ENCODE measurements at regions not wholly inside any gene's neighbourhood (a gene's known extent, or its start where the extent isn't known, plus 50 kb on each side); places are given as distances from the start of the nearest gene placed in this dataset.
A peak's percentile ranks its signal among the peaks of the same experiment; 100 is the strongest.
"Not testable (repeated sequence)": the region's sequence is repeated elsewhere in the genome, so short reads cannot be mapped to it uniquely, and the experiment has no call there.

DNA sequence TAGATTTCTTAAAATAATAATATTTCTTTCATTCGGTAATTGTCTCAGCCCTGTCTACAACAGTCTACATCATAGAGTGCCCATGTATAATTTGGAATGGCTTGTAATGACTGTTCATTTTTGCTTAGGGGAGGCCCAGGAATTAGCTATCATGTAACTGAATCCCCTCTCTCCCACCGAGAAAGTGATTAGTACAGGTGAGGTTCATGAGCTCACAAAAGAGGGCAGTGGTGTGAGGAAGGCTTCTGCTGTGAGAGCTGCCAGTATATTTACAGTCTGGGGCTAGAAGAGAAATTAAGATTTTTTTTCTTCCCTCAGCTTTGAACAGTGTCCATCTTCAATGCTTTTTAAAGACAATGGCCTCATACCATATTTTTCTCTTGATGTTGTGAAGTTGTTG, 340.7 kb downstream of the ADGRL2 start:
- H3K36me3 Mint-ChIP-seq, result peaks cover 2% of the 10 kb centered on the region
- Histone ChIP-seq H3F3A (ENCODE audit: low read depth) (no peaks in the 10 kb centered on the region), H3K4me1 (no peaks in the 10 kb centered on the region), H3K4me3 (no peak overlapping the region), H3K79me2 (ENCODE audit: low read depth) (no peaks in the 10 kb centered on the region), H2AFZ (replicated peaks) (no peak overlapping the region), H3K4me2 (no peak overlapping the region), H4K20me1 (ENCODE audit: low read depth) (no peaks in the 10 kb centered on the region), H3K9me3 (ENCODE audit: low read depth) (no peaks in the 10 kb centered on the region), H3K36me3 (no peaks in the 10 kb centered on the region), H3K27me3 (no peaks in the 10 kb centered on the region), H3K27ac (no peak overlapping the region), H3K9ac (no peak overlapping the region)
- H3K4me3 Mint-ChIP-seq, result no peak overlapping the region
- peaks cover 3% of the 10 kb centered on the region for H3K27me3 Mint-ChIP-seq (ENCODE audit: insufficient read depth, low read depth)
- H3K4me1 Mint-ChIP-seq, result peaks cover 3% of the 10 kb centered on the region
- no peak overlapping the region for H3K27ac Mint-ChIP-seq
- H3K9me3 Mint-ChIP-seq, result peaks cover 7% of the 10 kb centered on the region
- TF ChIP-seq EZH2phosphoT487 (IDR thresholded peaks at IDR 0.05) (no peak), EZH2 (IDR thresholded peaks at IDR 0.05) (no peak)
- TF ChIP-seq, protein P1, sequence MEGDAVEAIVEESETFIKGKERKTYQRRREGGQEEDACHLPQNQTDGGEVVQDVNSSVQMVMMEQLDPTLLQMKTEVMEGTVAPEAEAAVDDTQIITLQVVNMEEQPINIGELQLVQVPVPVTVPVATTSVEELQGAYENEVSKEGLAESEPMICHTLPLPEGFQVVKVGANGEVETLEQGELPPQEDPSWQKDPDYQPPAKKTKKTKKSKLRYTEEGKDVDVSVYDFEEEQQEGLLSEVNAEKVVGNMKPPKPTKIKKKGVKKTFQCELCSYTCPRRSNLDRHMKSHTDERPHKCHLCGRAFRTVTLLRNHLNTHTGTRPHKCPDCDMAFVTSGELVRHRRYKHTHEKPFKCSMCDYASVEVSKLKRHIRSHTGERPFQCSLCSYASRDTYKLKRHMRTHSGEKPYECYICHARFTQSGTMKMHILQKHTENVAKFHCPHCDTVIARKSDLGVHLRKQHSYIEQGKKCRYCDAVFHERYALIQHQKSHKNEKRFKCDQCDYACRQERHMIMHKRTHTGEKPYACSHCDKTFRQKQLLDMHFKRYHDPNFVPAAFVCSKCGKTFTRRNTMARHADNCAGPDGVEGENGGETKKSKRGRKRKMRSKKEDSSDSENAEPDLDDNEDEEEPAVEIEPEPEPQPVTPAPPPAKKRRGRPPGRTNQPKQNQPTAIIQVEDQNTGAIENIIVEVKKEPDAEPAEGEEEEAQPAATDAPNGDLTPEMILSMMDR (IDR thresholded peaks at IDR 0.05), result no peak
- no peak for DNase-seq (ENCODE audit: low spot score)

DNA sequence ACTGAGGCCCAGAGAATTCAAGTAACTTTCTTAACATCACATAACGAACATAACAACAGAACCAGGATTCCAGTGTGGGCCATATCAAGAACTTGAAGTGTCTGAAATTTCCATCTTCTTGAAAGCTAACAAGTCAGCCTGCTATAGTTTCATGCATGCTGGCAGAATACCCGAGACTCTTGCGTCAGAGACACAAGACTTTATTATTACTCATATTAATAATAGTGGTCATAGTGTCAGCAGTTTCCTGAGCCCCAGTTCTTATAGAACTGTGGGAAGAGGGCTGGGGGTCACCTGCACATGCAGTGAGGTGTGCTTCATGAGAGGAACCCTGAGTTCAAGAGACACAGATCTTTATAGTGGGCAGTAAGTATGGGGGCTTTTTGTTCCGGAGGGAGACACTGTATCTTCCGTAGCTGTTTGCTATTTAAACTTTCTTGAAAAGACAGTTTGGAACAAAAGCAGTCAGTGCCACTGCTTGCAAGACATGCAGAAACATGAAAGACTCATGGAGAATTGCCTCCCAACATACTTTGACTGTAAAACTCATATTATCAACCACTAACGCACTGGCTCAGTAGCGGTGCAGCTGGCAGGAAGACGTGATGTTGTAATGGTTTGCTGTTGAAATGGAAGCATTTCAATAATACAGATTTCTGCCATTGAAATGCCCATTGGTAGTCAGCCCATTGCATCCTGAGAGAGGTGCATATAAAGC, 339.2 kb downstream of the ADGRL2 start:
- no peak overlapping the region for H3K4me2 ChIP-seq
- no peak for TF ChIP-seq EZH2phosphoT487 (IDR thresholded peaks at IDR 0.05)
- TF ChIP-seq EZH2 (IDR thresholded peaks at IDR 0.05), result no peak
- TF ChIP-seq, protein P1 (IDR thresholded peaks at IDR 0.05), result no peak
- no peak for DNase-seq (ENCODE audit: low spot score)
- peak overlapping the region; percentile 42 for H2AFZ ChIP-seq (replicated peaks)
- Mint-ChIP-seq H3K27ac (no peak overlapping the region), H3K4me3 (no peak overlapping the region), H3K9me3 (peaks cover 7% of the 10 kb centered on the region), H3K27me3 (ENCODE audit: insufficient read depth, low read depth) (peaks cover 3% of the 10 kb centered on the region), H3K36me3 (peaks cover 2% of the 10 kb centered on the region), H3K4me1 (peaks cover 3% of the 10 kb centered on the region)
- no peaks in the 10 kb centered on the region for H3K79me2 ChIP-seq (ENCODE audit: low read depth)
- no peak overlapping the region for H3K4me3 ChIP-seq
- H3K27ac ChIP-seq, result no peak overlapping the region
- no peaks in the 10 kb centered on the region for H3K27me3 ChIP-seq
- H3K4me1 ChIP-seq, result no peaks in the 10 kb centered on the region
- no peak overlapping the region for H3K9ac ChIP-seq
- H3K36me3 ChIP-seq, result no peaks in the 10 kb centered on the region
- no peaks in the 10 kb centered on the region for H4K20me1 ChIP-seq (ENCODE audit: low read depth)
- H3K9me3 ChIP-seq (ENCODE audit: low read depth), result no peaks in the 10 kb centered on the region
- no peaks in the 10 kb centered on the region for H3F3A ChIP-seq (ENCODE audit: low read depth)

DNA sequence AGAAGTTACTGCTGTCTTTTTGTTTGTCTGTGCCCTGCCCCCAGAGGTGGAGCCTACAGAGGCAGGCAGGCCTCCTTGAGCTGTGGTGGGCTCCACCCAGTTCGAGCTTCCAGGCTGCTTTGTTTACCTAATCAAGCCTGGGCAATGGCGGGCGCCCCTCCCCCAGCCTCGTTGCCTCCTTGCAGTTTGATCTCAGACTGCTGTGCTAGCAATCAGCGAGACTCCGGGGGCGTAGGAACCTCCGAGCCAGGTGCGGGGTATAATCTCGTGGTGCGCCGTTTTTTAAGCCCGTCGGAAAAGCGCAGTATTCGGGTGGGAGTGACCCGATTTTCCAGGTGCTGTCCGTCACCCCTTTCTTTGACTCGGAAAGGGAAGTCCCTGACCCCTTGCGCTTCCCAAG, 335.6 kb downstream of the ADGRL2 start:
- not testable (repeated sequence) for H3K36me3 Mint-ChIP-seq; DNase-seq (ENCODE audit: low spot score); H3K4me3 ChIP-seq; H3K27ac ChIP-seq; H3K9me3 Mint-ChIP-seq; H3K9me3 ChIP-seq (ENCODE audit: low read depth); H3K27me3 ChIP-seq; H3K79me2 ChIP-seq (ENCODE audit: low read depth); H2AFZ ChIP-seq (replicated peaks); H3K36me3 ChIP-seq; H3K27me3 Mint-ChIP-seq (ENCODE audit: insufficient read depth, low read depth); H3K4me1 ChIP-seq; H3F3A ChIP-seq (ENCODE audit: low read depth); H3K4me1 Mint-ChIP-seq; H3K27ac Mint-ChIP-seq; H4K20me1 ChIP-seq (ENCODE audit: low read depth); H3K4me3 Mint-ChIP-seq; H3K9ac ChIP-seq; H3K4me2 ChIP-seq

DNA sequence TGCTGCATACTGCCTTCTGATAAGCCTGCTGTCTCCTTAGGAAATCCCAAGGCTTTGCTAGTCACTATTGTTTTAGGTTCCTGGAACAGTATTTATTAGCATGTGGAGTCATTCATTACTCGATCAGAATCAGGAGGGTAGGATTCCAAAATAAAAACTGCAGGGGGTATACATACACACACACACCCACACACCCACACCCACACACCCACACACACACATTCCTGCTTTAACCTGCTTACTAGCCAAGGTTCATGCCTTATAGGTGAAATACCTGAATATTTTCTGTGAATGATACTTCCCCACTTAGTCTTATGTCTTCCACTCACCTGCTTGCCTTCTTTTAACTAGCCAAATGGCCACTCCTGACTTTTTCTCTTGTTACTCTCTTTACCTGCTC, 325.1 kb downstream of the ADGRL2 start:
- Mint-ChIP-seq H3K4me3 (no peak overlapping the region), H3K4me1 (peaks cover 36% of the 10 kb centered on the region), H3K27me3 (ENCODE audit: insufficient read depth, low read depth) (no peaks in the 10 kb centered on the region), H3K9me3 (peaks cover 7% of the 10 kb centered on the region), H3K27ac (peak overlapping the region; percentile 3), H3K36me3 (no peaks in the 10 kb centered on the region)
- H3K9ac ChIP-seq, result no peak overlapping the region
- TF ChIP-seq EZH2 (IDR thresholded peaks at IDR 0.05), result no peak
- TF ChIP-seq EZH2phosphoT487 (IDR thresholded peaks at IDR 0.05), result no peak
- TF ChIP-seq, protein P1 (IDR thresholded peaks at IDR 0.05), result no peak
- no peaks in the 10 kb centered on the region for H3K27me3 ChIP-seq
- no peaks in the 10 kb centered on the region for H4K20me1 ChIP-seq (ENCODE audit: low read depth)
- H3K9me3 ChIP-seq (ENCODE audit: low read depth), result no peaks in the 10 kb centered on the region
- peaks cover 29% of the 10 kb centered on the region for H3K4me1 ChIP-seq
- no peaks in the 10 kb centered on the region for H3K36me3 ChIP-seq
- H2AFZ ChIP-seq (replicated peaks), result peak overlapping the region; percentile 84
- H3K4me2 ChIP-seq, result no peak overlapping the region
- no peaks in the 10 kb centered on the region for H3K79me2 ChIP-seq (ENCODE audit: low read depth)
- H3F3A ChIP-seq (ENCODE audit: low read depth), result peaks cover 9% of the 10 kb centered on the region
- H3K4me3 ChIP-seq, result no peak overlapping the region
- H3K27ac ChIP-seq, result no peak overlapping the region
- no peak for DNase-seq (ENCODE audit: low spot score)
